ENCODE measurements at regions not wholly inside any gene's neighbourhood (a gene's known extent, or its start where the extent isn't known, plus 50 kb on each side); places are given as distances from the start of the nearest gene placed in this dataset.

GRCh38 chr22:10780281-10780680 is 4747.7 kb upstream of the OR11H1 start:
- TF ChIP-seq, protein P1, sequence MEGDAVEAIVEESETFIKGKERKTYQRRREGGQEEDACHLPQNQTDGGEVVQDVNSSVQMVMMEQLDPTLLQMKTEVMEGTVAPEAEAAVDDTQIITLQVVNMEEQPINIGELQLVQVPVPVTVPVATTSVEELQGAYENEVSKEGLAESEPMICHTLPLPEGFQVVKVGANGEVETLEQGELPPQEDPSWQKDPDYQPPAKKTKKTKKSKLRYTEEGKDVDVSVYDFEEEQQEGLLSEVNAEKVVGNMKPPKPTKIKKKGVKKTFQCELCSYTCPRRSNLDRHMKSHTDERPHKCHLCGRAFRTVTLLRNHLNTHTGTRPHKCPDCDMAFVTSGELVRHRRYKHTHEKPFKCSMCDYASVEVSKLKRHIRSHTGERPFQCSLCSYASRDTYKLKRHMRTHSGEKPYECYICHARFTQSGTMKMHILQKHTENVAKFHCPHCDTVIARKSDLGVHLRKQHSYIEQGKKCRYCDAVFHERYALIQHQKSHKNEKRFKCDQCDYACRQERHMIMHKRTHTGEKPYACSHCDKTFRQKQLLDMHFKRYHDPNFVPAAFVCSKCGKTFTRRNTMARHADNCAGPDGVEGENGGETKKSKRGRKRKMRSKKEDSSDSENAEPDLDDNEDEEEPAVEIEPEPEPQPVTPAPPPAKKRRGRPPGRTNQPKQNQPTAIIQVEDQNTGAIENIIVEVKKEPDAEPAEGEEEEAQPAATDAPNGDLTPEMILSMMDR (IDR thresholded peaks at IDR 0.05) = no peak
- no peak for TF ChIP-seq POLR2A (IDR thresholded peaks at IDR 0.05; ENCODE audit: low read depth)

Measured in esophagus muscularis mucosa (tissue), 3 donors.